GM12878 (cell line): ENCODE measurements at regions not wholly inside any gene's neighbourhood (a gene's known extent, or its start where the extent isn't known, plus 50 kb on each side); places are given as distances from the start of the nearest gene placed in this dataset.

Experiments
- ATAC-seq: fragments of 200-7000 bp; cut with Tn5 transposase; 3 replicates; pipeline ENCODE4 v1.9.1; 2020; ENCODE audit warnings: mild to moderate bottlenecking, moderate library complexity
- BruUV-seq: library from RNA; stranded (reverse); fragments of 400-500 nt; replicated peaks from 2 replicates; lab custom pipeline; 2021; lab: Mats Ljungman, UMichigan
- CTCF ChIA-PET: fragments of 300-600 bp; sonication (Branson Sonifier 250); formaldehyde crosslinking; extraction: SDS; loops from one replicate; lab custom pipeline; 2021; ENCODE audit warnings: inconsistent platforms; lab: Yijun Ruan, JAX
- POLR2A ChIA-PET: fragments of 350-600 bp; formaldehyde crosslinking; extraction: SDS; loops from one replicate; lab custom pipeline; 2021; ENCODE audit warnings: inconsistent platforms; lab: Charles Lee
- RAD21 ChIA-PET: fragments of 300-600 bp; sonication (Branson Sonifier 250); formaldehyde crosslinking; loops from one replicate; lab custom pipeline; 2023; ENCODE audit warnings: antibody characterized with exemption; ENCODE audit not compliant: unreplicated experiment; lab: Charles Lee
- SMC1A ChIA-PET: fragments of 300-600 bp; sonication (Branson Sonifier 250); formaldehyde crosslinking; loops from one replicate; lab custom pipeline; 2023; ENCODE audit not compliant: unreplicated experiment, uncharacterized antibody; lab: Charles Lee
- DNase-seq: peaks from one replicate; pipeline ENCODE4 v3.0.0-alpha.2; 2011; ENCODE audit warnings: low read depth, low spot score
- FAIRE-seq: peaks from 3 replicates; lab custom pipeline; 2011; peaks lifted over from hg19 to GRCh38; lab: Jason Lieb, UNC
- H2AFZ ChIP-seq: 2 replicates; pipeline ENCODE4 v1.6.0; 2011; ENCODE audit warnings: low read depth, low read length, control low read depth; ENCODE audit not compliant: control insufficient read depth
- H3K27ac ChIP-seq: 2 replicates; pipeline ENCODE4 v1.5.1; 2011; ENCODE audit warnings: control low read depth; ENCODE audit not compliant: control insufficient read depth, insufficient read depth
- H3K27me3 ChIP-seq, 2 experiments: replicated peaks in 1 of 2; 2 replicates each; pipeline versions ENCODE4 v1.6.0 to v1.6.1; 2011; ENCODE audit warnings: low read length in 1 of 2; ENCODE audit not compliant: control insufficient read depth in 2 of 2, insufficient read depth in 2 of 2
- H3K36me3 ChIP-seq, 2 experiments: 2 replicates each; pipeline ENCODE4 v1.5.1; 2011; ENCODE audit warnings: low read length in 1 of 2; ENCODE audit not compliant: control insufficient read depth in 2 of 2, insufficient read depth in 2 of 2
- H3K4me1 ChIP-seq: 2 replicates; pipeline ENCODE4 v1.6.1; 2011; ENCODE audit warnings: mild to moderate bottlenecking, low read length, moderate library complexity, mixed read lengths; ENCODE audit not compliant: control insufficient read depth, insufficient read depth
- H3K4me2 ChIP-seq: 2 replicates; pipeline ENCODE4 v1.6.0; 2011; ENCODE audit warnings: control low read depth; ENCODE audit not compliant: control insufficient read depth, insufficient read depth
- H3K4me3 ChIP-seq: fragments of 200-600 bp; sonication (generic); 2 replicates; pipeline ENCODE4 v1.5.1; 2016
- H3K79me2 ChIP-seq: 2 replicates; pipeline ENCODE4 v1.6.0; 2011; ENCODE audit warnings: low read length; ENCODE audit not compliant: control insufficient read depth, insufficient read depth
- H3K9ac ChIP-seq: 2 replicates; pipeline ENCODE4 v1.8.0; 2011; ENCODE audit warnings: low read length, control low read depth, mixed read lengths; ENCODE audit not compliant: control insufficient read depth, insufficient read depth
- H3K9me3 ChIP-seq: replicated peaks from 3 replicates; pipeline ENCODE4 v1.5.1; 2011; ENCODE audit warnings: mild to moderate bottlenecking, low read length; ENCODE audit not compliant: control insufficient read depth, insufficient read depth
- H4K20me1 ChIP-seq: 2 replicates; pipeline ENCODE4 v1.6.0; 2011; ENCODE audit not compliant: control insufficient read depth, insufficient read depth
- EGR1 ChIP-seq, 2 experiments: IDR thresholded peaks; 1 replicate in 1 of 2; 2 replicates in 1 of 2; pipeline ENCODE4 v1.6.1; 2011 to 2012; ENCODE audit warnings: low read depth in 2 of 2, low read length in 2 of 2, borderline replicate concordance in 1 of 2, mild to moderate bottlenecking in 1 of 2, moderate library complexity in 1 of 2
- ESRRA ChIP-seq: IDR thresholded peaks from 2 replicates; pipeline ENCODE4 v1.6.1; 2012; ENCODE audit warnings: mild to moderate bottlenecking, low read length, improper control_type of control experiment
- ETV6 ChIP-seq, 2 experiments: fragments of 450-650 bp in 1 of 2; IDR thresholded peaks in 1 of 2; conservative IDR thresholded peaks in 1 of 2; 2 replicates each; pipeline ENCODE4 v1.6.1; 2014; ENCODE audit warnings: antibody characterized with exemption in 1 of 2, borderline replicate concordance in 1 of 2, low read depth in 1 of 2, mild to moderate bottlenecking in 1 of 2, moderate library complexity in 1 of 2
- FOXK2 ChIP-seq: fragments of 450-650 bp; IDR thresholded peaks from 2 replicates; pipeline ENCODE4 v1.6.1; 2017; ENCODE audit warnings: mild to moderate bottlenecking, moderate library complexity
- HDAC2 ChIP-seq: fragments of 200-600 bp; sonication (generic); IDR thresholded peaks from 2 replicates; pipeline ENCODE4 v1.6.1; 2017
- MYC ChIP-seq: IDR thresholded peaks from 2 replicates; pipeline ENCODE4 v1.6.1; 2011; ENCODE audit warnings: mild to moderate bottlenecking, low read length, moderate library complexity, inconsistent platforms; ENCODE audit not compliant: insufficient read depth, insufficient replicate concordance, insufficient read length, severe bottlenecking
- NR2C2 ChIP-seq: IDR thresholded peaks from 2 replicates; pipeline ENCODE4 v1.6.1; 2011; ENCODE audit warnings: borderline replicate concordance, low read depth; ENCODE audit not compliant: control insufficient read depth, insufficient read length
- RFX5 ChIP-seq: IDR thresholded peaks from 2 replicates; pipeline ENCODE4 v1.6.1; 2011; ENCODE audit warnings: low read depth, low read length, improper control_type of control experiment
- SMAD5 ChIP-seq: IDR thresholded peaks from 2 replicates; pipeline ENCODE4 v1.6.1; 2016; ENCODE audit warnings: antibody characterized with exemption, low read depth
- SPI1 ChIP-seq: IDR thresholded peaks from 2 replicates; pipeline ENCODE4 v1.6.1; 2011; ENCODE audit warnings: low read depth, mild to moderate bottlenecking, low read length, moderate library complexity, borderline replicate concordance; ENCODE audit not compliant: insufficient read depth
- WGBS: methylation state at CpG from one replicate; pipeline ENCODE4 v1.1.6; 2016; ENCODE audit warnings: low lambda C conversion rate; ENCODE audit not compliant: insufficient replicate concordance, insufficient coverage; ENCODE audit errors: missing lambda C conversion rate; 5-methylcytosine and 5-hydroxymethylcytosine counted together
- in situ Hi-C: fragments of 300-500 bp; cut with MboI; formaldehyde crosslinking; loops from 9 replicates; pipeline ENCODE4 v1.14.3; 2018; ENCODE audit warnings: mixed read lengths
- intact Hi-C: fragments of 100-400 bp; cut with micrococcal nuclease; formaldehyde crosslinking; loops from one replicate; pipeline ENCODE4 v1.14.2; 2022; ENCODE audit not compliant: unreplicated experiment
- TF ChIP-seq, protein P1 (sequence below): IDR thresholded peaks from 2 replicates; pipeline ENCODE4 v1.6.1; 2012; ENCODE audit warnings: low read length, inconsistent platforms
- TF ChIP-seq, protein P2 (sequence below): IDR thresholded peaks from 2 replicates; pipeline ENCODE4 v1.6.1; 2011; ENCODE audit warnings: mild to moderate bottlenecking, low read depth, low read length, moderate library complexity; ENCODE audit not compliant: insufficient replicate concordance
- TF ChIP-seq, protein P3 (sequence below): fragments of 450-650 bp; IDR thresholded peaks from 2 replicates; pipeline ENCODE4 v1.6.1; 2017; ENCODE audit warnings: borderline replicate concordance
- TF ChIP-seq, protein P4 (sequence below): fragments of 450-650 bp; conservative IDR thresholded peaks from 2 replicates; pipeline ENCODE4 v1.6.1; 2017; ENCODE audit warnings: mild to moderate bottlenecking, moderate library complexity

DNA sequence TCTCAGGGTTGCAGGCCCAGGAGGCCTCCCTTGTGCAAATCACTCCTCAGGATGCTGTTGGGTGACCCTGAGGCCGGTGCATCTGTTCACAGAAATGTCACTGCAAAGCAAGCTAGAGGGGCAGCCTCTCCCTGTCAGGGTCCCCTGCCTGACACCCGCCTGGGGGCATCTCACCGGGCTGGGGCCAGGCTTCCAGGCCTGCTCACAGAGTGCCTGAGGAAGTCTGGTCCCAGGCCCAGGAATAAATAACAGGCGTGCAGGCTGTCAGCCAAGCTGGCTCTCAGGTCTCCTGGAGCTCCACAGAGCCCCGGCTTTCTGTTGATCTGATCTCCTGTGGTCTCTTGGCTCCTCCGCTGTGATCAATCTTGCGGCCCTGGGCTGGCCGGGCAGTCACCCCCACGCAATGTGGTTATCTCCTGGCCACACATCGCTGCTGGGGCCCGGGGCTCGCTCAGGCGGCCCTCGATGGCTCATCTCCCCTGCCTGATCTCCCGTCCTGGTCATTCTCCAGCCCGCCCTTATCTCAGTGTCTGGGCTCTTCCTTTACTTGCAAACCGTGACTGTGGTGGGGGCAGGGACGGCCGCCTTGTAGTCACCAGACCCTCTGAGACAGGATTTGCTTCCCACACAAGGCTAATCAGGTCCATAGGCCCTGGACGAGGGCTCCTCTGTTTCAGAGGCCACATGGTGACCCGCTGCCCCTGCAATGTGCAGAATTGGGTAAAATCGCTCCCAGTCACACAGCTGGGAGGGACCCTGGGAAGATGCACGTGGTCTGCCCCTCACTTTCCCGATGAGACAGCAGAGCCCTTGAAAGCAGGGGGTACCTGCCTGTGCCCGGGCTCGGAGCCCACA is 231.2 kb upstream of the GSE1 start:
- no peak overlapping the region for H2AFZ ChIP-seq
- no peak for FAIRE-seq
- H4K20me1 ChIP-seq = no peaks in the 10 kb centered on the region; the same call in 1 of the 2 replicates
- H3K4me1 ChIP-seq = no peaks in the 10 kb centered on the region
- ChIA-PET RAD21 (no interaction called here), POLR2A (no interaction called here), SMC1A (no interaction called here), CTCF (interaction anchor here (0.8 to 1.9 kb wide), 2 partner anchors 15 to 237 kb away, joined by 3 to 4 read pairs; no protein-coding TSS in a partner anchor)
- H3K27ac ChIP-seq = no peak overlapping the region
- H3K4me3 ChIP-seq = no peak overlapping the region
- no peak for DNase-seq
- in situ Hi-C loops = no loop called here
- intact Hi-C loops = no loop called here
- H3K27me3 ChIP-seq = peaks cover 2 to 3% of the 10 kb centered on the region in 2 experiments
- no peak for ATAC-seq
- H3K36me3 ChIP-seq = no peaks in the 10 kb centered on the region
- H3K9ac ChIP-seq = no peak overlapping the region
- BruUV-seq = no TSS peak
- 25% methylated on average over 26 of the region's 26 CpGs for WGBS
- no peak overlapping the region for H3K4me2 ChIP-seq
- no peaks in the 10 kb centered on the region for H3K9me3 ChIP-seq
- no peaks in the 10 kb centered on the region for H3K79me2 ChIP-seq
- TF ChIP-seq HDAC2 (no peak), ESRRA (no peak), NR2C2 (no peak), RFX5 (no peak), SPI1 (no peak), FOXK2 (no peak), EGR1 (IDR thresholded peaks at IDR 0.05; ENCODE audit: borderline replicate concordance in 1 of 2, low read depth in 2 of 2, low read length in 2 of 2) (no peak), ETV6 (conservative IDR thresholded peaks at IDR 0.05 in 1 of 2, IDR thresholded peaks at IDR 0.05 in 1 of 2; ENCODE audit: borderline replicate concordance in 1 of 2, low read depth in 1 of 2) (no peak), SMAD5 (no peak), MYC (no peak)
- TF ChIP-seq, protein P1, sequence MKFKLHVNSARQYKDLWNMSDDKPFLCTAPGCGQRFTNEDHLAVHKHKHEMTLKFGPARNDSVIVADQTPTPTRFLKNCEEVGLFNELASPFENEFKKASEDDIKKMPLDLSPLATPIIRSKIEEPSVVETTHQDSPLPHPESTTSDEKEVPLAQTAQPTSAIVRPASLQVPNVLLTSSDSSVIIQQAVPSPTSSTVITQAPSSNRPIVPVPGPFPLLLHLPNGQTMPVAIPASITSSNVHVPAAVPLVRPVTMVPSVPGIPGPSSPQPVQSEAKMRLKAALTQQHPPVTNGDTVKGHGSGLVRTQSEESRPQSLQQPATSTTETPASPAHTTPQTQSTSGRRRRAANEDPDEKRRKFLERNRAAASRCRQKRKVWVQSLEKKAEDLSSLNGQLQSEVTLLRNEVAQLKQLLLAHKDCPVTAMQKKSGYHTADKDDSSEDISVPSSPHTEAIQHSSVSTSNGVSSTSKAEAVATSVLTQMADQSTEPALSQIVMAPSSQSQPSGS = no peak
- TF ChIP-seq, protein P2, sequence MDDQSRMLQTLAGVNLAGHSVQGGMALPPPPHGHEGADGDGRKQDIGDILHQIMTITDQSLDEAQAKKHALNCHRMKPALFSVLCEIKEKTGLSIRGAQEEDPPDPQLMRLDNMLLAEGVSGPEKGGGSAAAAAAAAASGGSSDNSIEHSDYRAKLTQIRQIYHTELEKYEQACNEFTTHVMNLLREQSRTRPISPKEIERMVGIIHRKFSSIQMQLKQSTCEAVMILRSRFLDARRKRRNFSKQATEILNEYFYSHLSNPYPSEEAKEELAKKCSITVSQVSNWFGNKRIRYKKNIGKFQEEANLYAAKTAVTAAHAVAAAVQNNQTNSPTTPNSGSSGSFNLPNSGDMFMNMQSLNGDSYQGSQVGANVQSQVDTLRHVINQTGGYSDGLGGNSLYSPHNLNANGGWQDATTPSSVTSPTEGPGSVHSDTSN = no peak
- TF ChIP-seq, protein P3, sequence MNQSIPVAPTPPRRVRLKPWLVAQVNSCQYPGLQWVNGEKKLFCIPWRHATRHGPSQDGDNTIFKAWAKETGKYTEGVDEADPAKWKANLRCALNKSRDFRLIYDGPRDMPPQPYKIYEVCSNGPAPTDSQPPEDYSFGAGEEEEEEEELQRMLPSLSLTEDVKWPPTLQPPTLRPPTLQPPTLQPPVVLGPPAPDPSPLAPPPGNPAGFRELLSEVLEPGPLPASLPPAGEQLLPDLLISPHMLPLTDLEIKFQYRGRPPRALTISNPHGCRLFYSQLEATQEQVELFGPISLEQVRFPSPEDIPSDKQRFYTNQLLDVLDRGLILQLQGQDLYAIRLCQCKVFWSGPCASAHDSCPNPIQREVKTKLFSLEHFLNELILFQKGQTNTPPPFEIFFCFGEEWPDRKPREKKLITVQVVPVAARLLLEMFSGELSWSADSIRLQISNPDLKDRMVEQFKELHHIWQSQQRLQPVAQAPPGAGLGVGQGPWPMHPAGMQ = no peak
- TF ChIP-seq, protein P4, sequence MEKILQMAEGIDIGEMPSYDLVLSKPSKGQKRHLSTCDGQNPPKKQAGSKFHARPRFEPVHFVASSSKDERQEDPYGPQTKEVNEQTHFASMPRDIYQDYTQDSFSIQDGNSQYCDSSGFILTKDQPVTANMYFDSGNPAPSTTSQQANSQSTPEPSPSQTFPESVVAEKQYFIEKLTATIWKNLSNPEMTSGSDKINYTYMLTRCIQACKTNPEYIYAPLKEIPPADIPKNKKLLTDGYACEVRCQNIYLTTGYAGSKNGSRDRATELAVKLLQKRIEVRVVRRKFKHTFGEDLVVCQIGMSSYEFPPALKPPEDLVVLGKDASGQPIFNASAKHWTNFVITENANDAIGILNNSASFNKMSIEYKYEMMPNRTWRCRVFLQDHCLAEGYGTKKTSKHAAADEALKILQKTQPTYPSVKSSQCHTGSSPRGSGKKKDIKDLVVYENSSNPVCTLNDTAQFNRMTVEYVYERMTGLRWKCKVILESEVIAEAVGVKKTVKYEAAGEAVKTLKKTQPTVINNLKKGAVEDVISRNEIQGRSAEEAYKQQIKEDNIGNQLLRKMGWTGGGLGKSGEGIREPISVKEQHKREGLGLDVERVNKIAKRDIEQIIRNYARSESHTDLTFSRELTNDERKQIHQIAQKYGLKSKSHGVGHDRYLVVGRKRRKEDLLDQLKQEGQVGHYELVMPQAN = no peak
